MM.1S (cell line): ENCODE measurements at regions not wholly inside any gene's neighbourhood (a gene's known extent, or its start where the extent isn't known, plus 50 kb on each side); places are given as distances from the start of the nearest gene placed in this dataset.

Experiments
- EZH2 ChIP-seq: fragments of 300-600 bp; sonication (generic); optimal IDR thresholded peaks from 2 replicates; pipeline ENCODE3; 2017; ENCODE audit warnings: low read depth, mild to moderate bottlenecking, antibody characterized with exemption, low read length, mixed read lengths
- TF ChIP-seq, protein P1 (sequence below): fragments of 300-600 bp; sonication (generic); IDR thresholded peaks from 2 replicates; pipeline ENCODE4 v1.5.1; 2016; ENCODE audit warnings: antibody characterized with exemption, low read length, mixed read lengths

DNA sequence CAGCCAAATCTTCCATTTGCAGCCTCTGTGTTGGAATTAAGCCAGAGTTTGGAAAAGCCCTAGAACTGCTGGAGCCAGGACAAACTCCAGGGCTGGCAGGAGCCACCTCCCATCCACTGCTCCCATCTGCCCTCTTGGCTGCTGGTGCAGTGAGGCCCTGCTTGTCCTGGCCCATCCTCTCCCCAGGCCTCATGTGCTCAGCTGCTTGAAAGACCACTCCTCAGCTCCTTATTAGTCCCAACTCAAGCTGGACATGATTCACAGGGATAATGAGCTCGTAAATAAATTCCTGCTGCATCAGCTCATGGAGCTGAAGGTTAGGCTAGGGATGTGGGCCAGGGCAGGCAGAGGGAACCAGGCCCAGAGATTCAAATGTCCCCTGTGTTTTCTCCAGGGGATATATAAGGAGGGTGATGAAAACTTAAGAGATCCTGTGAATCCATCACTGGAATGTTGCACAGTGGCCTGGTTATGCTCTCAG is 282.8 kb downstream of the RPS24 start:
- TF ChIP-seq, protein P1, sequence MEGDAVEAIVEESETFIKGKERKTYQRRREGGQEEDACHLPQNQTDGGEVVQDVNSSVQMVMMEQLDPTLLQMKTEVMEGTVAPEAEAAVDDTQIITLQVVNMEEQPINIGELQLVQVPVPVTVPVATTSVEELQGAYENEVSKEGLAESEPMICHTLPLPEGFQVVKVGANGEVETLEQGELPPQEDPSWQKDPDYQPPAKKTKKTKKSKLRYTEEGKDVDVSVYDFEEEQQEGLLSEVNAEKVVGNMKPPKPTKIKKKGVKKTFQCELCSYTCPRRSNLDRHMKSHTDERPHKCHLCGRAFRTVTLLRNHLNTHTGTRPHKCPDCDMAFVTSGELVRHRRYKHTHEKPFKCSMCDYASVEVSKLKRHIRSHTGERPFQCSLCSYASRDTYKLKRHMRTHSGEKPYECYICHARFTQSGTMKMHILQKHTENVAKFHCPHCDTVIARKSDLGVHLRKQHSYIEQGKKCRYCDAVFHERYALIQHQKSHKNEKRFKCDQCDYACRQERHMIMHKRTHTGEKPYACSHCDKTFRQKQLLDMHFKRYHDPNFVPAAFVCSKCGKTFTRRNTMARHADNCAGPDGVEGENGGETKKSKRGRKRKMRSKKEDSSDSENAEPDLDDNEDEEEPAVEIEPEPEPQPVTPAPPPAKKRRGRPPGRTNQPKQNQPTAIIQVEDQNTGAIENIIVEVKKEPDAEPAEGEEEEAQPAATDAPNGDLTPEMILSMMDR: no peak
- no peak for TF ChIP-seq EZH2
